HUES48 (cell line): ENCODE measurements at regions not wholly inside any gene's neighbourhood (a gene's known extent, or its start where the extent isn't known, plus 50 kb on each side); places are given as distances from the start of the nearest gene placed in this dataset.

Experiments used
- H3K27ac ChIP-seq: one replicate; pipeline ENCODE4 v1.7.0; 2013; ENCODE audit warnings: low read depth, low read length, inconsistent platforms
- H3K27me3 ChIP-seq: 2 replicates; pipeline ENCODE4 v1.6.1; 2013; ENCODE audit warnings: mild to moderate bottlenecking, low read length; ENCODE audit not compliant: control insufficient read depth, insufficient read depth
- H3K36me3 ChIP-seq: 2 replicates; pipeline ENCODE4 v1.6.1; 2013; ENCODE audit warnings: low read length; ENCODE audit not compliant: control insufficient read depth, insufficient read depth
- H3K4me1 ChIP-seq: 2 replicates; pipeline ENCODE4 v1.6.1; 2013; ENCODE audit warnings: mild to moderate bottlenecking, low read length; ENCODE audit not compliant: control insufficient read depth, insufficient read depth
- H3K4me3 ChIP-seq: 2 replicates; pipeline ENCODE4 v1.5.1; 2013; ENCODE audit warnings: mild to moderate bottlenecking, low read depth, low read length
- H3K9ac ChIP-seq: 2 replicates; pipeline ENCODE4 v1.6.1; 2013; ENCODE audit warnings: mild to moderate bottlenecking, low read depth, low read length, moderate library complexity
- H3K9me3 ChIP-seq: 2 replicates; pipeline ENCODE4 v1.6.1; 2013; ENCODE audit warnings: low read length; ENCODE audit not compliant: control insufficient read depth, insufficient read depth

DNA sequence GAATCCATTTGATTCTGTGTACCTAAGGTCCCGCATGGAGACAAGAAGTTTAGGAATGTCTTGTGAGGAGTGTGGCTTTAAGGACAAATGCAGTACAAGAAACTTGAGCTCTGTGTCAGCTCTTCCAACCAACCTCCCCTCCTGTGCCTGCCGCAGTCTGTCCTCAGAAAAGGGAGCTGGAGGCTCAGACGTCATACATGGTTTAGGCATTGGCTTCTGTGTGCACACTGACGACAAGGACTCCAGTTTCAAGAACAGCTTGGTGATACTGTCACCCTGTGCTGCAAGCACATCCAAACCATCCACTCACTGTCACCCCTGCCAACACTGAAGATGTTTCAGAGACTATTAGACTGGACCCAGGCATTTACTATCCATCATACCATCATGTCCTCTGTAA lies 470.4 kb downstream of the IRS1 start:
- Histone ChIP-seq H3K9ac (no peak overlapping the region), H3K4me3 (no peak overlapping the region), H3K27me3 (no peaks in the 10 kb centered on the region), H3K27ac (no peak overlapping the region), H3K4me1 (no peaks in the 10 kb centered on the region), H3K9me3 (no peaks in the 10 kb centered on the region), H3K36me3 (no peaks in the 10 kb centered on the region)

DNA sequence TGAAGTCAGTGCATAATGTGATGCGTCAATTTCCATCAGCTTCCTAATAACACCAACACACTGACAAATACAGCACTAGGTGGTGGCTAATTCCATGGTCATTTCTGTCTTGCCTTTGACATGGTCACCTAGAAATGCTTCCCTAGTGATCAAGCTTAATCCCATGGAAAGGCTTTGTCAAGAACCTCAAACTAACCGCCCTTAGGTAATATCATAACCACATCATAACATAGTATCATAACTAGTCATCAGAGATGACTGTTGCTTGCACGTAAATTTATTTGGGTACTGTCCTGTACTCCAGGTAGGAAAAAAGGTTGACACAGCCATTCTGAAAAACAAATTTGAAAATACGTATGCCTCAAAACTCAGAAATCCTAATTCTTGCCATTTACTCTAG lies 471.8 kb downstream of the IRS1 start:
- Histone ChIP-seq H3K27ac (no peak overlapping the region), H3K27me3 (no peaks in the 10 kb centered on the region), H3K36me3 (no peaks in the 10 kb centered on the region), H3K9me3 (no peaks in the 10 kb centered on the region), H3K4me1 (no peaks in the 10 kb centered on the region), H3K9ac (no peak overlapping the region), H3K4me3 (no peak overlapping the region)

DNA sequence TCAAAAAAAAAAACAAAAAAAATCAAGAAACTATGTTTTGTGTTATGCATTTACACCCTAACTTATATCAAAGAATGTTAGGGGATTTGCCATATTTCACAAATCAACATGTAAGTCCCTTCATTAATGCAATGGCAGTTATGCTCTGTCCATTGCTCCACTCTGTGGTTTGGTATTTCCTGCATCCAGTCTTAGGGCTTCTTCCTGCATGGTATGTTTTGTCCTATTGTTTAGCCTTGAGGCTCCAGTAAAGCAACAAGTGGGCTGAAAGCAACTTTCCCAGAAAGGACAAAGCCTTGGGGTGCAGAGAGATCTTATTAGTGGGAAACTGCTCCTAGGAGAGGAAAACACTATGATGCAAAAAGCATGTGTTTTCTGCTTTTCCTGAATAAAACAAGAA lies 474.1 kb downstream of the IRS1 start:
- no peak overlapping the region for H3K4me3 ChIP-seq
- H3K9ac ChIP-seq, result no peak overlapping the region
- no peaks in the 10 kb centered on the region for H3K4me1 ChIP-seq
- H3K9me3 ChIP-seq, result no peaks in the 10 kb centered on the region
- no peak overlapping the region for H3K27ac ChIP-seq
- no peaks in the 10 kb centered on the region for H3K36me3 ChIP-seq
- H3K27me3 ChIP-seq, result no peaks in the 10 kb centered on the region

DNA sequence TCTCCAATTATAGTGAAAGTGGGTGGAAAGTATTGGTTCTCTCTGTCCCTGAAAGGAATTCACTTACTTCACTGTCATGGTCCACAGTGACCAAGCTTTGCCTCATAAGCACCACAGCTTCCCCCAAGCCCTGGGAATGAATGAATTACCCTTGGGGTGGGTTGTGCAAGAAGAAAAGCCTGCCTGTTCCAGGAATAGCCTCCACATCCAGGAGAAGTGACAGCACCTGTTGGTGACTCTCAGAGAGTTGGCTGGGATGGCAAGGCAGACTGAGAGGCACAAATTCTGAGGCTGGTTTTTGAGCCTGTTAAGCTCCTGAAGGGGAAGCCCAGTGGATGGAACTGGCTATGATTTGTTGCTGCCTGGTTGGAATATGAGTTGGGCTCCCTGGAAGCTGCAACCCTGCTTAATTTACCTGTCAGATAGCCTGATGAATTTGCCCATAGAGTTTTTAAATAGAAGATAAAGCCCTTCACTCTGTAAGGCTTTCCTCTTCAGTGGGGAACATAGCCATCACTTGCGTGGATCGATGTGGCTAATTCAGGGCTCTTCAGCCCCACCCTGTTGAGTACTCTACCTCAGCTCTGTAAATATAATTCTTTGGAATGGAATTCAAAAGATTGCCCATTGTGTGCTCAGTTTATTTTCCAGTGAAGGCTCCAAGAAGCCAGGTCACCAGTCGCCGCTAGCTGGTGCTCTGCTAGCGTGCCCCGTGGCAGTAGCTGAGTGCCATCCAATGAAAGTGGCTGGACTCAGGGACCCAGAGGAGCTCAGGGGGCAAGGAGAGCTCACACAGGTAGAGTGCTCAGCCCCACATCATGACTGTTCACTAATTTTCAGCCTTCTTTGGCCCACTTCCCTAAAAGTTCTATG lies 479.3 kb downstream of the IRS1 start:
- Histone ChIP-seq H3K4me1 (no peaks in the 10 kb centered on the region), H3K27ac (no peak overlapping the region), H3K36me3 (no peaks in the 10 kb centered on the region), H3K4me3 (no peak overlapping the region), H3K9ac (no peak overlapping the region), H3K27me3 (no peaks in the 10 kb centered on the region), H3K9me3 (no peaks in the 10 kb centered on the region)

DNA sequence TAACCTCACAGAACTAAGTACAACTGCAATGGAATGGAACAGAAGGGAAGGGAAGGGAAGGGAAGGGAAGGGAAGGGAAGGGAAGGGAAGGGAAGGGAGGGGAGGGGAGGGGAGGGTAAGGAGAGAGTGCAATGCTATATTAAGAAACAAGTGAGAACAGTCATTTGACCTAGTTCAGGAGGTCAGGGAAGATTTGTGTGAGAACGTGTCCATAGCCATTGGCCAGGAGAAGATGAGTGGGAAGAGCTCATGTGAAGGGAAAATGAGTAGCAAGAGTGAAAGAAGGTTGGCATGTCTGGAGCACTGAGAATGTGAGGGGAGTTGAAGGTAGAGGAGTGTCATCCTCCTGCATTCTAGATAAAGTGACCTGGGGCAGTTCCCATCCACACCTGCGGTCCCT lies 481.6 kb downstream of the IRS1 start:
- no peak overlapping the region for H3K27ac ChIP-seq
- no peaks in the 10 kb centered on the region for H3K36me3 ChIP-seq
- H3K27me3 ChIP-seq, result no peaks in the 10 kb centered on the region
- no peak overlapping the region for H3K9ac ChIP-seq
- H3K4me1 ChIP-seq, result no peaks in the 10 kb centered on the region
- H3K4me3 ChIP-seq, result no peak overlapping the region
- H3K9me3 ChIP-seq, result no peaks in the 10 kb centered on the region

DNA sequence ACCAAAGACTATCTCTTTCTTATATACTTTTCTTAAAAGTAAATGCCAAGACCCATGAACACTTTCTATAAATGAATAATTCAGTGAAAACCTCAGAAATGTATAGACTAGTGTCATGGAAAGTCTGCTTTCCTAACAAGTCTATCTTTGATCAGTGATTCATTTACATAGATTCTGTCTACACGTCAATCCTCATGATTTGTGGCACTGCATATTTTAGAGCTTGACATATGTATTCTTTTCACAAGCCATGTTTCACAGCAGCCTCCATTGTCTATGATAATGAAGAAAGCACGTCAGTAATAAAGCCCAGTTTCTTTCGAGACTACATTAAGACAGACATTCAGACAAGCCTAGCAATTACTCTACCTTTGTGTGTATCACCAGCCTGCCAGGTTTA lies 486.6 kb downstream of the IRS1 start:
- Histone ChIP-seq H3K9me3 (no peaks in the 10 kb centered on the region), H3K27me3 (no peaks in the 10 kb centered on the region), H3K27ac (no peak overlapping the region), H3K36me3 (no peaks in the 10 kb centered on the region), H3K4me3 (no peak overlapping the region), H3K4me1 (no peaks in the 10 kb centered on the region), H3K9ac (no peak overlapping the region)

DNA sequence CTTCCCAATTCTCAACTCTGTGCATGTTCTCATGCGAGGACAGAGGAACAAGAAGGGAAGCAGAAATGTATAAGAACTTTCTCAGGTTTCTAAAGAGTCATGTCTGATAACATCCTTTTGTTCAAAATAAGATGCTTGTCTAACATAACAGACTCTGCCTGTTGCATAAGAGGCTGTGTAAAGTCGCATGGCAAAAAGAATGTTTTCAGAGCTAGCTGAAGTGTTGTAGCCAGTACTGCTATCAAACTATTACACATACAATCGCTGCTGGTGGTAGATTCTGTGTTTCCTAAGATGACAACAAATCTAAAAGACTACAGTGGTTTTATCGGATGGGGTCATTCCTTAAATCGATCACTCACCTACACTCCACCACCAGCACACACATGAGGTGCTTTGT lies 487.5 kb downstream of the IRS1 start:
- H3K4me1 ChIP-seq, result no peaks in the 10 kb centered on the region
- no peak overlapping the region for H3K27ac ChIP-seq
- H3K27me3 ChIP-seq, result no peaks in the 10 kb centered on the region
- H3K9me3 ChIP-seq, result no peaks in the 10 kb centered on the region
- H3K36me3 ChIP-seq, result no peaks in the 10 kb centered on the region
- H3K4me3 ChIP-seq, result no peak overlapping the region
- H3K9ac ChIP-seq, result no peak overlapping the region

DNA sequence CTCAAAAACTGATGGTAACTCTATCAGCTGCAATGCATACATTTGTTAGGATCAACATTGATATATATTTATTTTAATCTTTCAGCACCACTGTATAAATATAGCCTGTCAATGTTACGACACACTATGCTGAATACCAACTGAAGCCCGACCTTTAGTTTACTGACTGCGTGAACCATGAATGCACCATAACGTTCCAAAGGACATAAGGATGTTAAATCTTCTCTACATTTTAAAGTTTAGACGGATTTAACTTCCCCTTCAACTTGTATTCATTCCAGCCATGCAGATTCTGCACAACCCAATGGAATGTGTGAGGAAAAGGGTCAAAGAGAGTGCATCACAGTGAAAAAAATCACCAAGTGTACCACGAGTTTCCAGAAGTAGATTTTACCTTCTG lies 489.5 kb downstream of the IRS1 start:
- Histone ChIP-seq H3K9ac (no peak overlapping the region), H3K36me3 (no peaks in the 10 kb centered on the region), H3K4me1 (no peaks in the 10 kb centered on the region), H3K27ac (no peak overlapping the region), H3K9me3 (no peaks in the 10 kb centered on the region), H3K27me3 (no peaks in the 10 kb centered on the region), H3K4me3 (no peak overlapping the region)

DNA sequence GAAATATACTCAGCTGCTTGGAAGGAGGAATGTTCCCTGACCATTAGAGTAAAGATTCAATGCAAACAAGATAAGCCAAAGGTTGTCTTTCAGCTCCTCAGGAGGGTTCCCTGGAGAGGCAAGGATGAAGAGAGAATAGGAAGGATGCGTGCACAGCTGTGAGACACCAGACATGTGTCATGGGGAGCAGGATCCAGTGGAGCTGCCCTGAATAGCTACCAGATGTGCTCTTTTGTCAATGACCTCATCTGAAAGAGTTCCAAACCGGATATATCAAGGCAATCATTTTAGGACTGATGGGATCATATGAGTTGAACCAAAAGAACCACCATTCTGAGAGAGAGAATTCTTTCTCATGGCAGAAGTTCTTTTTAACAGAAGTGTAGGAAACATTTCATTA lies 490.6 kb downstream of the IRS1 start:
- H3K27ac ChIP-seq, result no peak overlapping the region

DNA sequence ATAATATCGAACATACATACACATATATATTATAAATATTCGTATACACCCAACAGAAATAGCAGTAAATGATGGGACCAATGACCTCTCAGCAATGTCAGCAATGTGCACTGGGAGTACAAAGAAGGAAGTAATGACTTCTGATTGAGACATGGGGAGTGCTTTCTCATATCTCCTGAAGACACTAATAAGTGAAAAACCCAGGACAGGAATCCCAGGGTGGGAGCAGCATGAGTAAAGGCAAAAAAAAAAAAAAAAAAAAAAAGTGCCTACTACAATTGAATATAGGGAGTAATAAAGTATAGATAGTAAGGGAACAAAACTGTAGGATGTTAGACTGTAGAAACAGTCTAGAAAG lies 491.3 kb downstream of the IRS1 start:
- Histone ChIP-seq H3K4me3 (no peak overlapping the region), H3K36me3 (no peaks in the 10 kb centered on the region), H3K4me1 (no peaks in the 10 kb centered on the region), H3K27ac (no peak overlapping the region), H3K9me3 (no peaks in the 10 kb centered on the region), H3K27me3 (no peaks in the 10 kb centered on the region), H3K9ac (no peak overlapping the region)

More for the DNA sequence above, 490.6 kb downstream of the IRS1 start:
- no peak overlapping the region for H3K4me3 ChIP-seq
- no peaks in the 10 kb centered on the region for H3K4me1 ChIP-seq
- no peaks in the 10 kb centered on the region for H3K36me3 ChIP-seq
- no peaks in the 10 kb centered on the region for H3K27me3 ChIP-seq
- no peaks in the 10 kb centered on the region for H3K9me3 ChIP-seq
- H3K9ac ChIP-seq, result no peak overlapping the region

DNA sequence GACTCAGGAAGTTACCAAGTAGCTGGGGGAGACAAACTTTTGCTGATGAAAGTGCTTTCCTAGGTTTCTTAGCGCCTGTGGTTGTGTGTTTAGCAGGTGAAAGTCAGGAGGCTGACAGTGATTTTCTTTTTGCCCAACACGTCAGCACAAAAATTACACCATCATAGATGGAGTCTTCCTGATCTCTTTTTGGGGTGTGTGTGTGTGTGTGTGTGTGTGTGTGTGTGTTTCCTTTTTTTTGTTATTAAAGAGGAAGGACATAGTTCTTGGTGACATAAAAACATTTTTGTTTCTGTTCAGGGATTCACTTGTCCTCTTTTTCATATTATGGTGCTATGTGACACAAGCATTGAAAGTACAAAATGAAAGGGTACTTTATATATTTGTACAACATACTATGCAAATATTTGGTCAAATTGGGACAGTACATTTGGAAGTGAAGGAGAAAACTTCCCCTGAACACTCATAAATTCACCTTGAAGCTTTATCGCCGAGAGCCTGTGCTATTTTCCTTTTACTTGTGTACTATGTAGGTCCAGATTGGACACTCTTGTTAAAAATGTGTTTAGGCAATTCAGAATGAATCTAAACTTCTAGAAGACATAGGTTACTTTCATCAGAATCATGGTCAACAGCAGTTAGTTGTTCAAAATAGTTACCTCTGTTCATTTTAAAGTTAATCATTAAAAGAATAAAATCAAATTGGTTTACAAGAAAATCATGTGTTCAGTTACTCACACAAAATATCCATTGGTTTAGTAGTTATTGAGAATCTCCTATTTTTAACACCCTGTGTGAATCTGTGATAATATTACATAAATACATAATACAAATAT lies 491.9 kb downstream of the IRS1 start:
- Histone ChIP-seq H3K9me3 (no peaks in the 10 kb centered on the region), H3K27me3 (no peaks in the 10 kb centered on the region), H3K27ac (no peak overlapping the region), H3K9ac (no peak overlapping the region), H3K4me1 (no peaks in the 10 kb centered on the region), H3K36me3 (no peaks in the 10 kb centered on the region), H3K4me3 (no peak overlapping the region)
